Suppressor macrophage treated with lipopolysaccharide for 4 hours (primary cell): ENCODE measurements at regions not wholly inside any gene's neighbourhood (a gene's known extent, or its start where the extent isn't known, plus 50 kb on each side); places are given as distances from the start of the nearest gene placed in this dataset.

ENCODE experiments used
- DNase-seq: peaks from one replicate; pipeline ENCODE4 v3.0.0-alpha.2; 2020

GRCh38 chr1:4046836-4047461, 146.9 kb upstream of the C1orf174 start:
- DNase-seq = no peak

- no peak for DNase-seq
Observed at GRCh38 chr1:4047666-4048065, 147.6 kb upstream of the C1orf174 start.

DNA sequence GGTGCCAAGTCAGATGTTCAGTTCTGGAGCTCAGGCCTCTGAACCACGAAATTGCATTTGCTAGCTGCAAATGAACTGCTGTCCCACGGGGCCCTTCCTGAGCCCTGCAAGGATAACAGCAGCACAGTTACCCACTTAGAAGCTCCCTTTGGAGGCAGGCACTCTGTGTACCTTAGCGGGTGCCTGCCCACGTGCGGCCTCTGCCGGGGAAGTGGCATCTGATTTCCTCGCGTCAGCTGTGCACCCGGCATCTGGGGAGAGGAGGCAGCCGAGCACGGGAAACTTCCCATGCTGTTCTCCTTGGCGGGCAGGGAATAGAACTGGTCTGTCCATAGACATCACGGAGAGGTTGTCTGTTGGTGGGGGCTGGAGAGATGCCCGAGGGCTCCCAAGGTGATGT, 148.0 kb upstream of the C1orf174 start:
- no peak for DNase-seq

DNA sequence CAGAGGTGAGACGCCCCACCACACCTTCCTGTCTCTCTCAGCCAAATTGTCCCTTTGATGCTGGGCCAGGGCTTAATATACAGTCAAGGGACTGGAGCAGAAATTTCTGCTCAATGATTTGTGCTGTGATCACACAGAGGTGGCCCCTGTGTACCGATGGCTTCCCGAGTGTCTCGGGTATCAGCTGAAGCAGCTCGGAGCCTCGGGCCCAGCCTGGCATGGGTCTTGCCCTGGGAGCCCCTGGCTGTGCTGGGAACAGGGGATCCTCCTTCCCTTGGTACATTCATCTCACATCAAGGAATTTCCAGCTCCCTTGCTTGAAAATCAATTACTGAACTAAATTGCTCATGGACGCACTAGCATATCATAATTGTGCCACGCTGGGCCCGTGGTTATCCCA, 148.8 kb upstream of the C1orf174 start:
- no peak for DNase-seq

GRCh38 chr1:4050998-4051397, 150.9 kb upstream of the C1orf174 start:
- DNase-seq = no peak

- DNase-seq = no peak
Observed at GRCh38 chr1:4052657-4053056, 152.6 kb upstream of the C1orf174 start.

GRCh38 chr1:4053160-4053748, 153.2 kb upstream of the C1orf174 start:
- no peak for DNase-seq

DNA sequence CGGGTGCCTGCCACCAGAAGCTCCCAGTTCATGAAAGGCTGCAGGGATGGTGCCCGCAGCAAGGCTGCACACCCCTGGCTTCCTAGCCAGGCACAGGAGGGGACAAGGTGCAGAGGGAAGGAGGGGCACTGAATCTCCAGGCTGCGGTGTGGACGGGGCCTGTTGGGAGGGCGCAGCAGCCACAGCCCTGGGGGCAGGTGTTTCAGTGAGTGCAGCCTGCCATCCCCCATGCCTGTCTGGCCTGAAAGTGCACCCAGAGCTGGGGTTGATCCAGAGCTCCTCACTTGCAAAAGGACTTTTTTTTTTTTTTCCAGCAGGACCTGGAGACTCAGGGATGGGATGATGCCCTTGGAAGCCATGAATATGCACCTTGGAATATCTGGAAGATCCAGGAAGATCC, 153.7 kb upstream of the C1orf174 start:
- DNase-seq = no peak

GRCh38 chr1:4055294-4055967, 155.4 kb upstream of the C1orf174 start:
- DNase-seq = no peak

GRCh38 chr1:4056422-4056821, 156.3 kb upstream of the C1orf174 start:
- DNase-seq = no peak

DNA sequence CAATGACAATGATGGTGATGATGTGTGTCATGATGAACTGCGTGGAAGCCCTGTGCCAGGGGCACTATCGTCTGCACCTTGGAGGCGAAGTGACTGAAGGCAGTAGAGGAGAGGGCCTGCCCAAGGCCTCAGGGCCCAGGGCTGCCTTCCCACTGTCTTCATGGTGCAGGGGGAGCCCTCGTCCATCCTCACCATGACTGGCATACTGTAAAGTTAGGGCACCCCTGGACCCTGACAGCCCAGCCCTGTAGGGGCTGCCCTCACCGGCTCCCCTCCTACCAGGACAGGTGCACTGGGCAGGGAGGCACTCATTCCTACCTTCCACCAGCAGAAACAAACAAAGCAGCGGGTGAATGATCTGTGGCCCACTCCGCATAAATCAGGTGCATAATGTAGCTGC, 156.9 kb upstream of the C1orf174 start:
- no peak for DNase-seq

- no peak for DNase-seq
Observed at GRCh38 chr1:4057603-4058002, 157.5 kb upstream of the C1orf174 start.

DNA sequence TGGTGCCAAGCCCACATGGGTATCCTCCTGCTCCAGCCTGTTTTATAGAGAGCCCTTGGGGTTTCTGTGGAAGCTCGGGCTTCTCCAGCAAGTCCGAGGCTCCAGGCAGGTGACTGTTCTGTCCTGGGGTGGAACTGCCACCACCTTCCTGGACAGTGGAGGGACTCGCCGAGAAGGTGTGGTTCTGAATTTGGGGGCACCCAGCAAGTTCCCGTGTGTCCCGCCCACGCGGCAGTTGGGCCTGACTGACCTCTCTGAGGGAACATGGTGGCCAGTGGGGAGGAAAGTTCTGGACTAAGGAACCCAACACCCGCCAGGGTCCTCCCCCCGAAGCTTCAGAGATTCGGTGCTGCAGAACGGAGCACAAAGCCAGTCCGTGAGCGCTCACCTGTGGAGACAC, 158.1 kb upstream of the C1orf174 start:
- no peak for DNase-seq

- DNase-seq = no peak
Observed at GRCh38 chr1:4058706-4059105, 158.6 kb upstream of the C1orf174 start.

- no peak for DNase-seq
Observed at GRCh38 chr1:4059270-4059669, 159.2 kb upstream of the C1orf174 start.

GRCh38 chr1:4060850-4061249, 160.8 kb upstream of the C1orf174 start:
- no peak for DNase-seq

GRCh38 chr1:4061521-4062031, 161.5 kb upstream of the C1orf174 start:
- no peak for DNase-seq

DNA sequence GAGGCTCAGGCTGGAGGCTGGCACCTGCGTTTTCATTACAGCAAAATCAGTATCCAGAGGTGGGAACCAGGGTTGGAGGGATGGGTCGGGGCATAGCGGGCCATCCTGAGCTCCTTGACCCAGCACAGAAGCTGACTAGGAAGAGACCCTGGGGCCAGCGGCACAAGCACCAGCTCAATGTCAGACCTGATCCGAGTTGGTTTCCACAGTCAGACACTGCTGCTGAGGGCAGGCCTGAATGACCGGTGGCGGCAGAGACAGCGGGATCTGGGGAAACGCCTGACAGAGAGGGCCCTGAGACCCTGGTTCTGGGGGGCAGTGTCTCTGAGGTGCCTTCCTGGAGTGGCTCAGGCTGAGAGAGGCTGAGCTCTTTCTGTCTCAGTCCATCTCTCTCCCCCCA, 162.0 kb upstream of the C1orf174 start:
- DNase-seq = no peak

DNA sequence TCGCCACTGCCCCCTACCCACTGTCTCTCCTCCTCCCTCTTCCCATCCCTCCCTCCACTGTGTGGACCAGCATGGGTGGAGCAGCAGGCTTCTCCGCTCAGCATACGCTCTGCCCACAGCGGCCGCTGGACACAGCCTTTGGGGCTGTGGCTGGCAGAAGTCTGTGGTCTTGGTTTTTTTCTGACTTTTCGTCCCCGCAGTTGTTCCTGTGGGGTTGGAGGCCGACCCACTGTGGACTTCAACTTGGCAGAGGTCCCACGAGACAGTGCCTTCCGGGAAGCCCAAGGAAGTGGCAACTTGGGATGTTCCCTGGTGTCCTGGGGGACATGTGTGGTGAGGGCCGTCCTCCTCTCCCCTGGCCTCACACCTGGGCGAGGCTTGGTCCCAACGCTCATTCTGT, 162.5 kb upstream of the C1orf174 start:
- no peak for DNase-seq

DNA sequence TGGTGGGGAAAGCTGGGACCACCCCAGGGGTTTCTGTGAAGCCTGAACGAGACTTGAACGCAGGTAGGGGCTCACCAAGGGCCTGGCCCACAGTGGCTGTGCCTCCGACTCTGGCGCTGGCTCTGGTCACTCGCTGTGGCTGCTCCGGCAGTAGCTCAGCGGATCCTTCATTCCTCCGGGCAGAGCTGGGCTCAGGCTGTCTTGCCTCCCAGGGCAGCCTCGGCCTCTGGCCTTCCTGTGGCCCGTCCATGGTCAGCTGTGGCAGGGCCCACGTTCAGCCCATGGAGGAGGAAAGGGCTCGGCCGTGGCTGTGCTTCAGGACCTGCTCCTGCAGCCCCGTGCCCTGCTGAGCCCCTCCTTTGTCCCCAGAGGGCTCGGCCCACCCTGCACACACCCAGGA, 162.9 kb upstream of the C1orf174 start:
- no peak for DNase-seq

- no peak for DNase-seq
Observed at GRCh38 chr1:4063516-4063915, 163.4 kb upstream of the C1orf174 start.

DNA sequence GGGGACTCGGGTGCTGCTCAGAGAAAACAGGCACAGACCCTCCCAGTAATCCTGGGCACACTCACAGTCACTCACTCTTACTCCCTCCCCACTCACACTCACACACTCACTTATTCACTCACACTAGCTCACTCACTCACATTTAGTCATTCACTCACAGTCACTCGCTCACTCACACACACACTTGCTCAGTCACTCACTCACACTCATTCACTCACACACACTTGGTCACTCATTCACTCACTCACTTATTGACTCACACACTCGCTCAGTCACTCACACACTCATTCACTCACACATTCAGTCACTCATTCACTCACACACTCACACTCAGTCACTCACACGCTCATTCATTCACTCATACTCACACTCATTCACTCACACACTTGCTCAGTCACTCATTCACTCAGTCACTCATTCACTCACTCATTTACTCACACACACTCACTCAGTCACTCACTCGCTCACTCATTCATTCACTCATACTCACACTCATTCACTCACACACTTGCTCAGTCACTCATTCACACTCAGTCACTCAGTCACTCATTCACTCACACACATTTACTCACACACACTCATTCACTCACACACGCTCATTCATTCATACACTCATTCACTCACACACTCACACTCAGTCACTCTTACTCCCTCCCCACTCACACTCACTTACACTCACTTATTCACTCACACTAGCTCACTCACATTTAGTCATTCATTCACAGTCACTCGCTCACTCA, 164.2 kb upstream of the C1orf174 start:
- DNase-seq = no peak

- DNase-seq = no peak
Observed at GRCh38 chr1:4066860-4067599, 167.0 kb upstream of the C1orf174 start.
